NCI-H1417 treated with DMSO at 0.1 percent for 48 hours (cell line): ENCODE measurements at regions not wholly inside any gene's neighbourhood (a gene's known extent, or its start where the extent isn't known, plus 50 kb on each side); places are given as distances from the start of the nearest gene placed in this dataset.
"Not testable (repeated sequence)": the region's sequence is repeated elsewhere in the genome, so short reads cannot be mapped to it uniquely, and the experiment has no call there.

Experiments used
- DNase-seq: peaks from one replicate; lab custom pipeline; 2025; lab: John Stamatoyannopoulos, UW

GRCh38 chr10:33067917-33068316, 109.9 kb upstream of the ITGB1 start:
- DNase-seq, result no peak

- DNase-seq, result no peak
Observed at GRCh38 chr10:33067481-33067880, 109.5 kb upstream of the ITGB1 start.

DNA sequence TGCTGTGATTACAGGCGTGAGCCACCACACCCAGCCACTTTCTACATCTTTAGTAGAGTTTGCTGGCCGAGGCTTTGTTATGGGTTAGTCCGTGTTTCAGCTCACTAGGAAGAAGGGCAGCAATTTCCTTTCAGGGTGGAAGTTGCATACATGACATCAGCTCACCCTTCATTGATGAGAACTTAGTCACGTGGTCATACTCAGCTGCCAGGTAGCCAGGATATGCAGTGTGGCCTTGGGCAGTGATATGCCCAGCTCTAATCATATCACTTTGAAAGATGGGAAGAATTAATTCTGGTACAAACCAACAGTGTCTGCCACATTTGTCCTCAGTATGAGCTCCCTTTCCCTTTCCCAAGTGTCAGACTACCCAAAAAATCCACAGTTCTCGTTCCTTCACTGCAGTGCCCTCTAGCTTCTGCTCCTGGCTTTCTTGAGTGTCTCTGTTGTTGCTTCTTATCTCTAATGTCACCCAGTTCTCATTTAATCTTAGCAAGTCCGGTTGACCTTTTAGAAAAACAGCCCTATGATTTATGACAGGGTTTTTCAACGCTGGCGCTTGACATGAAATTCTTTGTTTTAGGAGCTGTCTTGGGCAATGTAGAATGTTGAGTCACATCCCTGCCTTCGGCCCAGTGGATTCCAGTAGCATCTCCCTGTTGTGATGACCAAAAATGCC, 108.7 kb upstream of the ITGB1 start:
- DNase-seq, result no peak

DNA sequence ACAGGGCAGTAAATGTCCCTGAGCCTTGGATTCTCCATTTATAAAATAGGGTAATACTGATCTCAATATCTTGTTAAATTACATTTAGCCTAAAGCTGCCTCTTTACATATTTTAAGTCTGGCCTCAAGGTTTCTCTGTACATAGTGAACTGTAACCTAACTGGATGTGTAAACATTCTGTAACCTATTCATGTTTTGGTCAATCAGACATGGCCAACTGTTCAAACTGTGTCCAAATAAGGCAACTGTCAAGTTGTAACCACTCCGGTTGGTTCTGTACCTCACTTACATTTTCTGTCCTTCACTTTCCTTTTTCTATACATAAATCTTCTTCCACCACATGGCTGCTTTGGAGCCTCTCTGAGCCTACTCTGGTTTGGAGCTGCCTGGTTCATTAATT, 107.1 kb upstream of the ITGB1 start:
- no peak for DNase-seq

DNA sequence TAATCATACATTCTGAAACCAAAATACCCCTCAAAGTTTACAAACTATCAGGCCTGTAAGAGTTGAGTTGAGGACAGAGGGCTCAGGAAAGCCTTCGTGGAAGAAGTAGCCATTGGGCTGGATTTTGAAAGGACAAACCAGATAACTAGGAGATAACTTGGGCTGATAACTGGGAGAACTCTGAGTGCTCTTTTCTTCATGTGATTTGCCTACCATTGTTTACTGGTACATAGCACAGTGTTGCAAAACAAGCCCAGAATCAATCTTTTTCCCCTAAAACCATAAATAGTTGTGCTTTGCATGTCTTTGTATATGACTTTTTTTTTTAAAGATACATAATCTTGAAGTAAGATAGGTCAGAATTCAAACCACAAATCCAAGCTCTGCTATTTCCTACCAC, 106.7 kb upstream of the ITGB1 start:
- no peak for DNase-seq

DNA sequence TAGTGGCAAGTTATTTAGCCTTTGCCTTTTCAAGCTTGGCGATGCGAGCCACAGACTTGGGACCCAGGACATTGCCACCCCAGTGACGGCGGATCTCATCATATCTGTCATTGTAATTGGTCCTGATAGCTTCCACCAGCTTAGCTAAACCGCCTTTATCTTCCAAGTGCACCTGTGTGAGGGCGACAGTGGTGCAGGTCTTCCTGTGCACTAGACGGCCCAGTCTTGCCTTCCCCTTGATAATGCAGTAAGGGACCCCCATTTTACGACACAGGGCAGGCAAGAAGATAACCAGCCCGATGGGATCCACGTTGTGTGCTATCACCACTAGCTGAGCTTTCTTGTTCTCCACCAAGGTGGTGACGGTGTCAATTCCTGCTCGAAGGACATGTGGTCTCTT, 99.6 kb upstream of the ITGB1 start:
- no peak for DNase-seq

GRCh38 chr10:33056828-33057596, 99.0 kb upstream of the ITGB1 start:
- DNase-seq, result no peak

- DNase-seq, result no peak
Observed at GRCh38 chr10:33055625-33056024, 97.6 kb upstream of the ITGB1 start.

DNA sequence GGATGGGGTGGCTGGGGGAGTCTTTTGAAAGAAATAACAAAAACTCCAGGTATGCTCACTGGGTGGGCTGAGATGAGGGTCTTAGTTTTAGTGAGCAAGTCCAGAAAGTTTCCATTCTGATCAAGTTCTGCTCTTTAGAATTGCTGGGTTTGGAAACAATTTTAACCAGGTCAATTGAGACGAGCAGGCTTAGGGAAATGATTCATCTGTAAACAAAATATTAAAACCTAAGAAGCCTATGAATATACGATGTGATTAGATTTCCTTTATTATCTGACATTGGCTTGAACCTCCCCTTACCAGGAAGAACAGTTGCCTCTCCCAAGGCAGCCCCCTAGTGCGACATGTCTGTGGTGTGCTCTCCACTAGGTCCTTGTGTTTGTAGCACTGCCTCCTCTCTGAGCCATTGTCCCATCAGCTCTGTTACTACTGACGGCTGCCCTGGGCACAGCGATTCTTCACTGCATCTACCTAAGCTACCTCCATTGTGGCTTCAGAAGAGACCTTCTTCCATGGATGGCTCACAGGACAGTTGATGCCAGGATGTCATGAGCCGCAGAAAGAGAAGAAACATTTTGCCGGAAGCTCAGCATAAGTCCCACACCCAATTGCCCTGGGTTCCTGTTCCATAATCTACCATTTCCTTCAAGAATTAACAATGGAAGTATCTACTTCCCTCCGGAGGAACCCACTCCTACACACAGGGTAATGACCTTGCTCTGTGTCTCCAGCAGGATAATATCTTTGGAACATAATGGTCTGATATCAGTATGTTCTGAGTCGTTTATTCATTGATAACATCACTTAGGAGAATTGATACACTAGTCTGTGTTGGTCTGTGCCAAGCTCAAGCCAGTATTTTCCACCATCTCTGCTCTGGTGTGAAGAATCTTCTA, 95.1 kb upstream of the ITGB1 start:
- no peak for DNase-seq

GRCh38 chr10:33052263-33052875, 94.3 kb upstream of the ITGB1 start:
- DNase-seq, result peak; percentile 7

GRCh38 chr10:33049963-33050920, 92.2 kb upstream of the ITGB1 start:
- not testable (repeated sequence) for DNase-seq

DNA sequence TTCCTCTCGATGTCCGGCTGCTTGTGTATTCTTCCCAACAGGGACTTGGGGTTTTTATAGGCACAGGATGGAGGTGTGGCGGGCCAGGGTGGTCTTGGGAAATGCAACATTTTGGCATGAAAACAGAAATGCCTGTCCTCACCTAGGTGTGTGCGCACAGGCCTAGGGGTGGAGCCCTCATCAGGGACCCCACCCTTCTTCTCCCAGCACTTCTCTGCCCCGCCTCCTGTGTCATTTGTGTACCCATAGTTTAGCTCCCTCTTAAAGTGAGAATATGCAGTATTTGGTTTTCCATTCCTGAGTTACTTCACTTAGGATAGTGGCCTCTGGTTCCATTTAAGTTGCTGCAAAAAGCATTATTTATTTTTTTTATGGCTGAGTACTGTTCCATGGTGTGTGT, 90.2 kb upstream of the ITGB1 start:
- DNase-seq, result no peak

DNA sequence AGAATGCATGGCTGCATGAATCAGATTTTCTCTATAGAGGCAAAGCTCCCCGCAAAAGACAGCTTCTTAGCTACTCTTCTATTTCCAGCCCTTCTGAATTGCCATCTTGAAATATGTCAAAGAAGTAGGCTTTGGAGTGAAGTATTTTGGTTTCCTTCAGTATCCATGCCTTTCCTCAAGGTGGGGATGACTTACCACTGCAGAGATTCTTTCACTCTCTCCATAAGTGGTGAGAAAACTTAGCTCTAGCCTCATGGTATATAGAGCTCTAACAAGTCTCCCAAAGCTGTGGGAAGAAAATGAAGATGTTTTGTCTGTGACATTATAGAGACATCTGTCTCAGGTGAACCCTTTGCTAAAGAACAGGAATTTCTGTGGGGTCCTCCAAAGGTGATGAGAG, 89.6 kb upstream of the ITGB1 start:
- DNase-seq, result no peak

DNA sequence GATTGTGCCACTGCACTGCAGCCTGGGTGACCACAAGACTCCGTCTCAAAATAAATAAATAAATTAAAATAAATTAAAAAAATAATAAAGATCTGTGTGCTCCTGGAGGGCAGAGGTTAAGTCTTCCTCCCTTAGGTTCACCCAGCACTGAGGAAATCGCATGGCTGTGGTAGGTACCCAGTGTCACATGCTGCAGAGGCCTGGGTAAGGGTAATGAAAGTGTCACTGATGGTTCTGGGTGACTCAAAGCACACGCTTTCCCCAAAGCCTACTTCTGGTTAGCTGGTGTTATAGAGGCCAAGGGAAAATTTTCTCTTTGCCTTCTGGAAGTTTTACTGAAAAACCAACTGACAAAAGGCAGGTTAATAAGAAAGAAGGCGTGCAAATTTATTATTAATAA, 88.8 kb upstream of the ITGB1 start:
- no peak for DNase-seq

GRCh38 chr10:33045421-33045820, 87.4 kb upstream of the ITGB1 start:
- no peak for DNase-seq

DNA sequence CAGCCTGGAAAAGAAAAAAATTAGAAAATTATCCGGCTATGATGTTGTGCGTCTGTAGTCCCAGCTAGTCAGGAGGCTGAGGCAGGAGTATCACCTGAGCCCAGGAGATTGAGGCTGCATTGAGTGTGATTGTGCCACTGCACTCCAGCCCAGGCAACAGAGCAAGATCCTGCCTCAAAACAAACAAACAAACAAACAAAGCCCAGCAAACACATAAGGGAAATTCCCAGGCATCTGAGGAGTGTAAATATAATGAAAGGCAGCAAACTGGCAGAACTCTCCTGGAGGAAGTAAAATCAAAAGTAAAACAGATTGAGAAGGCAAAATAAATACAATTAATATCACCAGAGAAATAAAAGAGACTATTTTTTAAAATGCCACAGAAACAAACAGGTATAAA, 84.5 kb upstream of the ITGB1 start:
- no peak for DNase-seq

- no peak for DNase-seq
Observed at GRCh38 chr10:33041783-33042437, 83.9 kb upstream of the ITGB1 start.

DNA sequence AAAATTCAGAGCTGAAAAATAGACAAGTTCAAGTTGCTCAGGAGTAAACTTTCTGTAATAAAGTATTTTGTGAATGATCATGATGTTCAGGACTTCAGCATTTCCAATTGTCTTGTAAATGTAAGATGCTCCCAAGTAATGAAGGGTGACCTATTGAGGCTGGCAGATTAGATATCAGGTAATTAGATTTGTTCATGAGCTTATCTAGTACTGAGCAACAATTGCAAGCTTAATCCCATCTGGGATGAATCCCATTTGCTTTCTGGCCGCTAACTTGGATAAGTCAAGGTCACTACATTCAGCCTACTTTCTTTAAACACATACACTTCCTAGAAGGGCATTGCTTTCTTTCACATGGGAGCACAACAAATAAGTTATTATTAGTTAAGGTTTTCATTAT, 82.4 kb upstream of the ITGB1 start:
- DNase-seq, result no peak

DNA sequence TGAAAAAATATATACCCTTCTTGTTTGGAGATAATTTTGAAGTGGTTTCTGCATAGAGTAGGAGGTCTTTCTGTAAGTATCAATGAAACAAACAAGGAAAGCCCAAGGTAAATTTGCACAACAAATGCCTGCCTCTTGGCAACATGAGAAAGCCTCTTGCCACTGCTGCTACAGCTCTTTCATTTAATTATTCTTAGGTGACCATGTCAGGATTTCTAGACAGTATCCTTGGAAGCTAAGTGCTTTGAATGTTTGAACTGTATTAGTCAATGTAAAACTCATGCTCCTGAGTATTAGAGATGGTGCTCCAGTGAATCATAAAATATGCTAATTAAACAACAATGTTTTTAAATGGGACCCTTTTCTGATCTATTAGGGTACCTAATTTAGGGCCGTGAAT, 81.2 kb upstream of the ITGB1 start:
- DNase-seq, result no peak

- DNase-seq, result no peak
Observed at GRCh38 chr10:33038672-33039071, 80.6 kb upstream of the ITGB1 start.

GRCh38 chr10:33037726-33038125, 79.7 kb upstream of the ITGB1 start:
- no peak for DNase-seq
